Panc1 (cell line): ENCODE measurements at regions not wholly inside any gene's neighbourhood (a gene's known extent, or its start where the extent isn't known, plus 50 kb on each side); places are given as distances from the start of the nearest gene placed in this dataset.

ENCODE experiments used
- ATAC-seq: fragments of 200-7000 bp; cut with Tn5 transposase; 2 replicates; pipeline ENCODE4 v1.9.1; 2020; ENCODE audit warnings: mild to moderate bottlenecking, moderate library complexity
- BruUV-seq: library from RNA; stranded (reverse); fragments of 400-500 nt; replicated peaks from 2 replicates; lab custom pipeline; 2021; lab: Mats Ljungman, UMichigan
- CTCF ChIA-PET: fragments of 300-600 bp; sonication (Branson Sonifier 250); formaldehyde crosslinking; loops from one replicate; lab custom pipeline; 2022; ENCODE audit warnings: antibody characterized with exemption; lab: Charles Lee
- POLR2A ChIA-PET: fragments of 300-600 bp; sonication (Branson Sonifier 250); formaldehyde crosslinking; loops from one replicate; lab custom pipeline; 2022; ENCODE audit warnings: antibody characterized with exemption; lab: Charles Lee
- DNase-seq: peaks from one replicate; pipeline ENCODE4 v3.0.0-alpha.2; 2010; ENCODE audit warnings: low read depth, low spot score
- H3K27ac ChIP-seq: 2 replicates; pipeline ENCODE4 v1.5.1; 2011; ENCODE audit warnings: mild to moderate bottlenecking, low read length, inconsistent platforms
- H3K27me3 ChIP-seq: fragments of 200-500 bp; sonication (Bioruptor generic); 2 replicates; pipeline ENCODE4 v1.6.0; 2014; ENCODE audit warnings: low read length, inconsistent platforms; ENCODE audit not compliant: control insufficient read depth, insufficient read depth
- H3K36me3 ChIP-seq: fragments of 200-500 bp; sonication (Bioruptor generic); 2 replicates; pipeline ENCODE4 v1.5.1; 2014; ENCODE audit warnings: inconsistent platforms, mild to moderate bottlenecking, low read length, moderate library complexity; ENCODE audit not compliant: control insufficient read depth, insufficient read depth
- H3K4me1 ChIP-seq: 2 replicates; pipeline ENCODE4 v1.5.1; 2011; ENCODE audit warnings: inconsistent platforms, mild to moderate bottlenecking, low read length, moderate library complexity; ENCODE audit not compliant: control insufficient read depth, insufficient read depth
- H3K4me3 ChIP-seq, 2 experiments: 2 replicates each; pipeline ENCODE4 v1.5.1; 2011 to 2012; ENCODE audit warnings: low read depth in 2 of 2, low read length in 2 of 2, mild to moderate bottlenecking in 2 of 2, inconsistent platforms in 1 of 2, moderate library complexity in 1 of 2
- H3K9me3 ChIP-seq: fragments of 200-500 bp; sonication (Bioruptor generic); 2 replicates; pipeline ENCODE4 v1.5.1; 2014; ENCODE audit warnings: low read depth, mild to moderate bottlenecking, inconsistent platforms, low read length, moderate library complexity; ENCODE audit not compliant: control insufficient read depth, insufficient read depth
- CTCF ChIP-seq: fragments of 450-650 bp; IDR thresholded peaks from 2 replicates; pipeline ENCODE4 v1.5.1; 2017; ENCODE audit warnings: mild to moderate bottlenecking
- POLR2AphosphoS5 ChIP-seq: IDR thresholded peaks from 2 replicates; pipeline ENCODE4 v1.6.1; 2012; ENCODE audit warnings: mild to moderate bottlenecking, low read depth, low read length, moderate library complexity
- REST ChIP-seq, 2 experiments: IDR thresholded peaks; 2 replicates each; pipeline ENCODE4 v1.6.1; 2011 to 2012; ENCODE audit warnings: low read depth in 2 of 2, control low read depth in 1 of 2, low read length in 1 of 2, mild to moderate bottlenecking in 1 of 2, moderate library complexity in 1 of 2; ENCODE audit not compliant: insufficient read depth in 1 of 2
- SIN3A ChIP-seq: IDR thresholded peaks from 2 replicates; pipeline ENCODE4 v1.6.1; 2012; ENCODE audit warnings: low read depth, mild to moderate bottlenecking, low read length, moderate library complexity, borderline replicate concordance; ENCODE audit not compliant: insufficient read depth
- TCF7L2 ChIP-seq: IDR thresholded peaks from 2 replicates; pipeline ENCODE4 v1.6.1; 2011; ENCODE audit warnings: mild to moderate bottlenecking, low read depth, low read length, inconsistent platforms
- in situ Hi-C: cut with HindIII; loops from 2 replicates; pipeline ENCODE4 v1.10.0; 2016; ENCODE audit warnings: low sequenced_read_pairs, low pct_unique_long_range_greater_than_20kb
- intact Hi-C: fragments of 100-400 bp; cut with micrococcal nuclease; formaldehyde crosslinking; loops from one replicate; pipeline ENCODE4 v1.10.0; 2022; ENCODE audit not compliant: unreplicated experiment

GRCh38 chr2:138137949-138138348, 173.7 kb downstream of the HNMT start:
- Histone ChIP-seq H3K27ac (no peak overlapping the region), H3K27me3 (no peaks in the 10 kb centered on the region), H3K4me3 (no peak overlapping the region), H3K4me1 (no peaks in the 10 kb centered on the region), H3K9me3 (no peaks in the 10 kb centered on the region), H3K36me3 (no peaks in the 10 kb centered on the region)
- intact Hi-C loops = no loop called here
- POLR2A ChIA-PET = no interaction called here
- no peak for DNase-seq
- TF ChIP-seq REST (IDR thresholded peaks at IDR 0.05; ENCODE audit: insufficient read depth in 1 of 2, low read depth in 2 of 2, low read length in 1 of 2) (no peak), TCF7L2 (no peak), POLR2AphosphoS5 (no peak), CTCF (no peak), SIN3A (no peak)
- ATAC-seq = no peak
- no TSS peak for BruUV-seq
- in situ Hi-C loops = no loop called here
- CTCF ChIA-PET = no interaction called here

GRCh38 chr2:138147796-138148195, 183.5 kb downstream of the HNMT start:
- CTCF ChIA-PET = no interaction called here

More at GRCh38 chr2:138147796-138148195, 183.5 kb downstream of the HNMT start:
- Histone ChIP-seq H3K4me3 (no peak overlapping the region), H3K27me3 (no peaks in the 10 kb centered on the region), H3K36me3 (no peaks in the 10 kb centered on the region), H3K4me1 (no peaks in the 10 kb centered on the region), H3K9me3 (no peaks in the 10 kb centered on the region), H3K27ac (no peak overlapping the region)
- TF ChIP-seq POLR2AphosphoS5 (no peak), TCF7L2 (no peak), CTCF (no peak), SIN3A (no peak), REST (IDR thresholded peaks at IDR 0.05; ENCODE audit: insufficient read depth in 1 of 2, low read depth in 2 of 2, low read length in 1 of 2) (no peak)
- ATAC-seq = no peak
- in situ Hi-C loops = no loop called here
- DNase-seq = no peak
- intact Hi-C loops = no loop called here
- no TSS peak for BruUV-seq
- POLR2A ChIA-PET = no interaction called here
